Skin of body (tissue), 2 donors: ENCODE measurements at regions not wholly inside any gene's neighbourhood (a gene's known extent, or its start where the extent isn't known, plus 50 kb on each side); places are given as distances from the start of the nearest gene placed in this dataset. TPM values are rescaled to one million over a fixed set of nuclear protein-coding genes. Genes with fewer than 3 reads are reported as not detected.
"Not testable (repeated sequence)": the region's sequence is repeated elsewhere in the genome, so short reads cannot be mapped to it uniquely, and the experiment has no call there.

Experiments used
- DNase-seq: peaks from one replicate; lab custom pipeline; 2025; lab: John Stamatoyannopoulos, UW
- small RNA-seq: library from RNA; depleted of rRNA; stranded (forward); fragments of <200 nt; gene quantifications from one replicate; pipeline ENCODE3, GENCODE V24; 2014; ENCODE audit warnings: low replicate concordance

GRCh38 chr12:41681898-41682297 is 462.8 kb downstream of the GXYLT1 start:
- no peak for DNase-seq

DNA sequence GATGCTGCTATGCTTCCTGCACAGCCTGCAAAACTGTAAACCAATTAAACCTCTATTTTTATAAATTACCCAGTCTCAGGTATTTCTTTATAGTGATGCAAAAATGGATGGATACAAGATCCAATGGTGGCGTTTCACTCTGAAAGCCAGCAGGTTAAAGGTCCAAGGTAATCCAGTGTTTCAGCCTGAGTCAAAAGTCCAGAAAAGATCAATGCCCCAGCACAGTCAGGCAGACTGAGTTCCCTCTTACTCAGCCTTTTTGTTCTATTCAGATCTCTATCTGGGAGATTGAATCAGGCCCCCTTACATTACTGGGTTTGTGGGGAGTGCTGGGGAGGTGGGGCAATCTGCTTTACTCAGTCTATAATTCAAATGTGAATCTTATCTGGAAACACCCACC is 464.5 kb downstream of the GXYLT1 start:
- DNase-seq: no peak

- peak; percentile 41 for DNase-seq
Measured at GRCh38 chr12:41663598-41664265, 475.6 kb downstream of the PDZRN4 start.

- DNase-seq: no peak
Measured at GRCh38 chr12:41661141-41661765, 473.1 kb downstream of the PDZRN4 start.

- no peak for DNase-seq
Measured at GRCh38 chr12:41656454-41656853, 468.3 kb downstream of the PDZRN4 start.

DNA sequence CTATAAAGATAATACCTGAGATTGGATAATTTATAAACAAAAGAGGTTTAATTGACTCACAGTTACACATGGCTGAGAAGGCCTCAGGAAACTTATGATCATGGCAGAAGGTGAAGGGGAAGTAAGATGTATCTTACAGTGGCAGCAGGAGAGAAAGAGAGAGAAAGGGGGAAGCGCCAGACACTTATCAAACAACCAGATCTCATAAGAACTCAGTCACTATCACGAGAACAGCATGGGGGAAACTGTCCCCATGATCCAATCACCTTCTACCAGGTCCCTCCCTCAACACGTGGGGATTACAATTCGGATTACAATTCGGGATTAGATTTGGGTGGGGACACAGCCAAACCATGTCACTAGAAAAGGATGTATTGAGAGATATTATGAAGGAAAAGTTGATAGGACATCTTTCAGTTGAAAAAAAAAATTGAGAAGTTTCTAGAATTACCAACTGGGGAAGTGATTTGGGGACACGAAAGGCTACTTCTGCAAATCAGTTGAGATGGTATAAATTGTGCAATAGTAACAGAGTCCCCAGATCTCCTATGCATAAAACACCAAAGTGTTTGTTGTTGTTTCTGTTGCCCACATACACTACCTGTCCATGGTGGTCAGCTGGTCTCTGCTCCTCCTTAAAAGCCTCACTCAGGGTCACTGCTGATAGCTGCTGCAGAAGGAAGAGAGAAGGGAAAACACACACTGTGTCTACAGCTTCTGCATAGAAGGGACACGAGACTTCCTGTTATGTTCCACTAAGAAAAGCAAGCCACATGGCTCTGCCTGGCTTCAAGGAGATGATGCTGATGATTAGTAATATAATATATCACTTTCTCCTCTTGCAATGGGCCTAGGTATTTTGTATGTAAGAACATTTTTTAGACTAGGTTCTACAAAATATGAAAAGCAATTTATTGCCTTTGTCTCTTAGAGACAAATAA is 465.5 kb downstream of the PDZRN4 start:
- DNase-seq: no peak

- DNase-seq: no peak
Measured at GRCh38 chr12:41652981-41653380, 464.9 kb downstream of the PDZRN4 start.

DNA sequence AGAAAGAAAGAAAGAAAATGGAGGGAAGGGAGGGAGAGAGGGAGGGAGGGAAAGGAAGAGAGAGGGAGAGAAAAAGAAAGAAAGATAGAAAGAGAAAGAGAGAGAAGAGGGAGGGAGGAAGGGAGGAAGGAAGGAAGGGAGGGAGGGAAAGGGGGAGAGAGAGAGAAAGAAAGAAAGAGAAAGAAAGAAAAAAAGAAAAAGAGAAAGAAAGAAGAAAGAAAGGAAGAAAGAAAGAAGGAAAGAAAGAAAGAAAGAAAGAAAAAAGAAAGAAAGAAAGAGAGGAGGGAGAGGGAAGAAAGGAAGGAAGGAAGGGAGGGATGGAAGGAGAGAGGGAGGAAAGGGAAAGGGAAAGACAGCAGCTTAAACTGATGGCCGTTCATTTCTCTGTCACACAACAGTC is 457.5 kb downstream of the PDZRN4 start:
- no peak for DNase-seq

DNA sequence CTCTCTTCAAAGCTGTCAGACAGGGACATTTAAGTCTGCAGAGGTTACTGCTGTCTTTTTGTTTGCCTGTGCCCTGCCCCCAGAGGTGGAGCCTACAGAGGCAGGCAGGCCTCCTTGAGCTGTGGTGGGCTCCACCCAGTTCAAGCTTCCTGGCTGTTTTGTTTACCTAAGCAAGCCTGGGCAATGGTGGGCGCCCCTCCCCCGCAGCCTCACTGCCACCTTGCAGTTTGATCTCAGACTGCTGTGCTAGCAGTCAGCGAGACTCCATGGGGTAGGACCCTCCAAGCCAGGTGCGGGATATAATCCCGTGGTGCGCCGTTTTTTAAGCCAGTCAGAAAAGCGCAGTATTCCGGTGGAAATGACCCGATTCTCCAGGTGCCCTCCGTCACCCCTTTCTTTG is 454.7 kb downstream of the PDZRN4 start:
- DNase-seq: not testable (repeated sequence)

DNA sequence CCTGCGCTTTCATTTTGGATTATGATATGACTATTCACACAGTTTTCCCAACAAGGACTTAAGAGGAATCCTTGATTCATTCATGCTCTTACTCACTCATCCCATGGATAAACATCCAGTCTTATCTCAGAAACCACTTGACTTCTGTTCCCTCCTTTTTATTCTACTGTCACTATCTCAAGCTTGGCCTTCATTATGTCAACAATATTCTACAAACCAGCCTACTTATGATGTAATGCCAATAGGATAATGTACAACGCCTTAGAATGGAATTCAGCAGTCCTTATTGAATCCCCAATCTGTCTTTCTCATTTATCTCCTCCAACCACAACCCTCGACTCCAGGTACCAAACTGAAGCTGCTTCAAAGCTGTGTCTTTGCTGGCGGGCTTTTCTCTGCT is 448.5 kb downstream of the PDZRN4 start:
- no peak for DNase-seq

DNA sequence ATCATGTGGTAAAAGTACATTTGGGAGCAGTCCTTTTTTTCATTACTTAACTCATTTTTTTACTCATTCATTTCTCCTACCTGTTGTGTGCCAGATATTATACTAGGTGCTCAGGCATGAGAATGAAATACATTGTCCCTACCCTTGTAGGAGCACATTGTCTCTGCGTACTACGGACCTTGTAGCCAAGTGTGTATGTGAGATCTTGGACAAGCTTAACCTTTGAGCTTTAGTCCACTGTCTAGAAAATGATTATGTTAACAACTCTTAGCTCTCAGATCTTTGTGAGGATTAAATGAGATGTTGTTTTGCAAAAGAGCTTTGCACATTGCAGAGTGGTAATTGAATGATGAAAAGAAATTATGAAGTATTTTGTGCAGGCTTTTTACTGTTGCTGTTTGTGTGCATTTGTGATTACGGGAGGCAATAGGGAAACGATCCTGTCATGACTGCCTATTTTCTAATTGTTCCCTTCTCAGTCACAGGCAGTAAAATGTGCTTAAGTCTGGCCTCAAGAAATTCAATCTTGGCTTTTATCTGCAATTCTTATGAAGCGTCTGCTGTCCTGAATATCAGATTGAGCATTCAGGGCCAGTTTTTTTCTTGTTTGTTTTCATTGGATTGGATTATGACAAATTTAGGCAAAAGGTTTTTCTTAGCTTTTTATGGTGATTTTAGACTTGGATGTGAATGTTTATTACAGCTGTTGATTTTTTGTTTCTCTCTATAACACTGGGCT is 447.7 kb downstream of the PDZRN4 start:
- DNase-seq: no peak

DNA sequence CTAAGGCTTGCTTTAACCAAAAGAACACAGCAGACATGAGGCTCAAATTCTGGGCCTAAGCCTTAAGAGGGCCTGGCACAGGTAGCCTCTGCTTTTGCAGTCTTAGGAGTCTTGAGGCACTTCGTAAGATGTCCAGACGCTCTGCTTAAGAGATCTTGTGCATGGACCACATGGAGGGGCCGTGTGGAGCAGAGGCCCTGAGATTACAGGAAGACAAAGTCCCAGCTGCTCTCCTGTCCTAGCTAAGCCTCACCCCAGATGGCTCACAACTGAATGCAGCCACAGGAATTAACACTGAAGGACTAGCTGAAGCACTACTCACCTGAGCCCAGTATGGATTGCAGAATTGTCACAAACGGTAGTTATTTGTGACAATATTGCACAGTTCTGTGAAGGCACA is 446.0 kb downstream of the PDZRN4 start:
- DNase-seq: no peak

DNA sequence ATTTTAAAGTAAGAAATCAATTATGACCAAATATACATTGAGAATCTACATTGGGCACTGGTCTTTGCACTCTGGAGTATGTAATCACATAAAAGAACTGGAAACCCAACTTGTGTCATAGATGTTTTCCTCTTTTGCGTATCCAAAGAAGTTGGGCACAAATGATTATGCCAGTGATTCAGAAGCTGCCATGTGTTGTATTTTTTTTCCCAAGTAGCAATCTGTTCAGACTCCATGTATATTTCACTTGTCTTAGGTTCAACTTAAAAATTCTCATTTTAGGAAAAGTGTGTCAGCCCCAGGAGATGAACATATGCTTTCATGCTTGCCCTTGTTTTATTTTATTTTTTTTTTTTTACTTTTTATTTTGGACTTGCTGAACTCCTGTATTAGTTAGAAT is 441.5 kb downstream of the PDZRN4 start:
- no peak for DNase-seq

DNA sequence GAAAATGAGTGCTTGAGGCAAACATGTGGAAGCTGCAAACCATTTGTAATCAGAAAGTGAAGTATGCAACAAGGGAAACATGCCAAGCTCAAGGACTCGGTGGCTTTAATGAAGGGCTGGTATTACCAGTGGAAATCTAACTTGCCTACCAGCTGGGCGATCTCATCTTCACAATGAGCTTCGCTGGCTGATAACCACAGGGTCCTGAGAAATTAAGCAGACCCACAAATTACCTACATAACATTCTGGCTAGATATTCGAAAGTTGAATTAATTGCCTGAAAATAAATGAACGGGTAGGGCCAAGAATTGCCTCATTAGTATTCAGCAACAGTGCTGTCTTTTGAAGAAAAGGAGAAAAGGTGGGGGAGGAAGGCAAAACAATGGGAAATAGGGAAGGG is 439.4 kb downstream of the PDZRN4 start:
- DNase-seq: no peak

GRCh38 chr12:41624571-41624970 is 436.5 kb downstream of the PDZRN4 start:
- no peak for DNase-seq

Small RNA genes in the stretch of these regions (small RNA-seq; reads per million reads assigned to genes)
- gene RNA5SP360: not detected
